K562 (cell line): ENCODE measurements at regions not wholly inside any gene's neighbourhood (a gene's known extent, or its start where the extent isn't known, plus 50 kb on each side); places are given as distances from the start of the nearest gene placed in this dataset.

Experiments
- FUS ChIP-seq: fragments of 200-400 bp; formaldehyde crosslinking; optimal IDR thresholded peaks from 2 replicates; pipeline ENCODE3; 2017; ENCODE audit warnings: low read depth, low read length
- TF ChIP-seq, protein P1 (sequence below): fragments of 450-650 bp; IDR thresholded peaks from one replicate; pipeline ENCODE4 v1.6.1; 2018; ENCODE audit warnings: mild to moderate bottlenecking, moderate library complexity; ENCODE audit not compliant: partially characterized antibody

DNA sequence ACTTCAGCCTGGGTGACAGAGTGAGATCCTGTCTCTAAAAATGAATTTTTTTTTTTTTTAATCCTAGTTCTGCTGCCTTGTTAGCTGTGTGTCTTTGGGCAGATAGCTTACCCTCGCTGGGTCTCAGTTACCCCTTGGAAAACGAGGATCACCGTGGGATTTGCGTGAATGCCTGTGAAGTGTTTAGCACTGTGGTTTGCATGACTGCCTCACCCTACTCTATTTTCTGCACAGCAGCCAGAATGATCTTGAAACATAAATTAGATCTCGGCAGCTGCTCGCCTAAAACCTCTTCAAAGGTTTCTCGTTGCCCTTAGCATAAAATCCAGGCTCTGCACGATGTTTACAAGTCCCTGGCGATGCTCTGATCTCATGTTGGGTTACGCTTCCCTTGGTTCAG, 71.2 kb upstream of the GRIN2A start:
- TF ChIP-seq FUS, result no peak
- TF ChIP-seq, protein P1, sequence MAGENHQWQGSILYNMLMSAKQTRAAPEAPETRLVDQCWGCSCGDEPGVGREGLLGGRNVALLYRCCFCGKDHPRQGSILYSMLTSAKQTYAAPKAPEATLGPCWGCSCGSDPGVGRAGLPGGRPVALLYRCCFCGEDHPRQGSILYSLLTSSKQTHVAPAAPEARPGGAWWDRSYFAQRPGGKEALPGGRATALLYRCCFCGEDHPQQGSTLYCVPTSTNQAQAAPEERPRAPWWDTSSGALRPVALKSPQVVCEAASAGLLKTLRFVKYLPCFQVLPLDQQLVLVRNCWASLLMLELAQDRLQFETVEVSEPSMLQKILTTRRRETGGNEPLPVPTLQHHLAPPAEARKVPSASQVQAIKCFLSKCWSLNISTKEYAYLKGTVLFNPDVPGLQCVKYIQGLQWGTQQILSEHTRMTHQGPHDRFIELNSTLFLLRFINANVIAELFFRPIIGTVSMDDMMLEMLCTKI, result no peak
